ENCODE measurements at regions not wholly inside any gene's neighbourhood (a gene's known extent, or its start where the extent isn't known, plus 50 kb on each side); places are given as distances from the start of the nearest gene placed in this dataset.

DNA sequence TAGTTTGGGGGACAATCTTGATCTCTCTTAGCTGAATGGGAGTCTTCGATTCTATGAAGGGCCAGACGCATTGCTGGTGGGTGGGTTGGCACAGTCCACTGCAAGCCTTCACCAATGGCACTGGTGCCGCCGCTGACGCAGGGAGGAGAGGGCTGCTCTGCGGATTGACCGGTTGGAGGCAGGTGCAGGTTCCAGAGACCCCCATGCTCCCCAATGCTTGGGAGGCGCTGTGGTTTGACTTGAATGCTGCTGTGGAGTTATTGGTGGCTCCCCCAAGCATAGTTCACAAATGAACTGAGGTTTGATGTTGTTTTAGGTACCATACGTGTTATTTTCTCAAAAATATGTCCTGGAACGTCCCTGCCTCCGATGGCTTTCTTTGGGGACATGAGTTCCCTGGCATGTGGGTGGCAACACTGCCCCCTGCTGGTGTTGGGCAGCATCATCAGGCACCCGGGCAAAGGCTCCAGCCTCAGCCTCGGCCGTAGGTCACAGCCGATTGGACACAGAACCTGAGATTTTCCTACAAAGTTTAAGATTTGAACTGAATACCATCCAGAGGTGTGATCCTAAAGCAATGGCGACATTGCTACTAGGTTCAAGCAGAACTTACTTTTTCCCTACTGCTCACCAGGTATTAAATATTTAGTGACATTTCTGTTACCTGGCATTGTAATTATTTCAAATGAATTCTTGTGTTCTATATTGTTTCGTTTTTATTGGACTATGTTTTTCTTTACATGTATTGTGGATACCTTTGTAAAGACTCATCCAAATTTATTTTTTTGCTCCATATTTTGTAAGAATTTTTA, 95.5 kb downstream of the ANKRD10 start:
- TF ChIP-seq, protein P1, sequence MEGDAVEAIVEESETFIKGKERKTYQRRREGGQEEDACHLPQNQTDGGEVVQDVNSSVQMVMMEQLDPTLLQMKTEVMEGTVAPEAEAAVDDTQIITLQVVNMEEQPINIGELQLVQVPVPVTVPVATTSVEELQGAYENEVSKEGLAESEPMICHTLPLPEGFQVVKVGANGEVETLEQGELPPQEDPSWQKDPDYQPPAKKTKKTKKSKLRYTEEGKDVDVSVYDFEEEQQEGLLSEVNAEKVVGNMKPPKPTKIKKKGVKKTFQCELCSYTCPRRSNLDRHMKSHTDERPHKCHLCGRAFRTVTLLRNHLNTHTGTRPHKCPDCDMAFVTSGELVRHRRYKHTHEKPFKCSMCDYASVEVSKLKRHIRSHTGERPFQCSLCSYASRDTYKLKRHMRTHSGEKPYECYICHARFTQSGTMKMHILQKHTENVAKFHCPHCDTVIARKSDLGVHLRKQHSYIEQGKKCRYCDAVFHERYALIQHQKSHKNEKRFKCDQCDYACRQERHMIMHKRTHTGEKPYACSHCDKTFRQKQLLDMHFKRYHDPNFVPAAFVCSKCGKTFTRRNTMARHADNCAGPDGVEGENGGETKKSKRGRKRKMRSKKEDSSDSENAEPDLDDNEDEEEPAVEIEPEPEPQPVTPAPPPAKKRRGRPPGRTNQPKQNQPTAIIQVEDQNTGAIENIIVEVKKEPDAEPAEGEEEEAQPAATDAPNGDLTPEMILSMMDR (conservative IDR thresholded peaks at IDR 0.05) = peak; percentile 94
- TF ChIP-seq ZFX (IDR thresholded peaks at IDR 0.05) = no peak

Measured in C4-2B (cell line).